NCI-H774 (cell line): ENCODE measurements at regions not wholly inside any gene's neighbourhood (a gene's known extent, or its start where the extent isn't known, plus 50 kb on each side); places are given as distances from the start of the nearest gene placed in this dataset.

Experiments
- DNase-seq: peaks from one replicate; lab custom pipeline; 2025; lab: John Stamatoyannopoulos, UW

- no peak for DNase-seq
Observed at GRCh38 chr9:107914151-107914550, 424.6 kb upstream of the KLF4 start.

DNA sequence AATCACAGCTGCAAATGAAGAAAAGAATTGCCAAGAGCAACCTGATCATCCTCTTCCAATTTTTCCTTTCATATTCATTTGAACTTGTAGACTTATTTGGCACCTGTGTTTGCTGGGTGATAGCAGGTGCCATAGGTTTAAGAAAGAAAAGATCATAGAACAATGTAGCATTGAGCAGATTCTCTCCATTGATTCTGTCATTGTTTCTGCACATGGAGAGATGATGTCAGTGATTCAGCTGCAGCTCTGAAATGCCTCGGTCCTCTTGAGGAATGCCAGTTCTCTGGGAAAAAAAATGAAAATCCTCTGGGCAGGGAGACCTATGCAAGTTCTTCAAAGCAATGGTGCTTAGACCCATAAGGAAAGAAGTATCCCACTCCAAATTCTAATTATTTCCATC is 418.1 kb upstream of the KLF4 start:
- no peak for DNase-seq

GRCh38 chr9:107907255-107907654 is 417.7 kb upstream of the KLF4 start:
- DNase-seq: no peak

GRCh38 chr9:107906074-107906473 is 416.5 kb upstream of the KLF4 start:
- no peak for DNase-seq

DNA sequence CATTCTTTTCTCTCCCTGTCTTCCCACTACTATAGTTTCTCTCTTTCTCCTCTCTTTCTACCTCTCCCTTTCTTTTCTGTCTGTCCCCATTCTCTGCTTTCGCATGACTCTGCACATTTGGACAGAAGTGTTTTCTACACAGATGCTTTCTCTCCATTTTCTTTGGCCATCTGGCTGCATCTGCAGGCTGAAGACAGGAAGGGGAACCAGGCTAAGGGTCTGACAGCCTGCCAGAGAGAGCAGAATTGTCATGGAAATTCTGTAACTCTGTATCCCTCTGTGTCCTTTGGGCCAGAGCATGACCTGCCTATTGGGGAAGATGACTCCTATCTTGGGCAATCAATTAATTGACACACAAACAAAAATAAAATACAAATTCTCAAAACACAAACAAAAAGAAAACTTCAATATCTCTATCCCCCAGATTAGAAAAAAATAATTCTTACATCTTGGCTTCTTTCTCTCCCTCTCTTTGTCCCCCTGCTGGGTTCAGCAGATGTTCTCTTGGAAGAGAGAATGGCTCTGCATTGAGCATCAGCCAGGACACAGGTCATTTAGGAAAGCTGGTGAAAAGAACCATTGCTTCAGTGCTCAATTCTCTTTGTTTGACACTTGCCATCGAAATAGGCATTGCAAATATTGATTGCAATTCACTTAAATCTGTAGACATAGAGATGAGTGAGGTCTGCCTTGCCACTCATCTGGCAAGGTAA is 415.9 kb upstream of the KLF4 start:
- DNase-seq: no peak

GRCh38 chr9:107899961-107900330 is 410.4 kb upstream of the KLF4 start:
- no peak for DNase-seq

- DNase-seq: no peak
Observed at GRCh38 chr9:107898761-107899160, 409.2 kb upstream of the KLF4 start.

DNA sequence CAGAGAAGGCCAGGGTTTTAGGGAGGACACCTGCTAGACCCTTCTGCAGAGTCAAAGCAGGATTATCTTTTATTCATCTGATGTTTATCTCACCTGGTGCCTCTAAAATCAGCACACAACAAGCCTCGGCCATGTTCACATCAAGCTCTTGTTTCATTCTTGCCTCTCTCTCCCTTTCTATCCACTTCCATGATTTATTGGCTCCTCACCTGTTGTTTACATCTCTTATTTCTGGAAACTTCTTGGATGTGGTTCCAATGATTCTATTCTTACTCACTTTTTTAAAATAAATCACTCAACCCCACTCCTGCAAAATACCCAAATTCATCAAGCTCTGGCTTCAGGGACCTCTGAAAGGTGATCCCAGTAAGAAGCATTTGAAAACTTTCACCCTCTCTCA is 407.0 kb upstream of the KLF4 start:
- no peak for DNase-seq

DNA sequence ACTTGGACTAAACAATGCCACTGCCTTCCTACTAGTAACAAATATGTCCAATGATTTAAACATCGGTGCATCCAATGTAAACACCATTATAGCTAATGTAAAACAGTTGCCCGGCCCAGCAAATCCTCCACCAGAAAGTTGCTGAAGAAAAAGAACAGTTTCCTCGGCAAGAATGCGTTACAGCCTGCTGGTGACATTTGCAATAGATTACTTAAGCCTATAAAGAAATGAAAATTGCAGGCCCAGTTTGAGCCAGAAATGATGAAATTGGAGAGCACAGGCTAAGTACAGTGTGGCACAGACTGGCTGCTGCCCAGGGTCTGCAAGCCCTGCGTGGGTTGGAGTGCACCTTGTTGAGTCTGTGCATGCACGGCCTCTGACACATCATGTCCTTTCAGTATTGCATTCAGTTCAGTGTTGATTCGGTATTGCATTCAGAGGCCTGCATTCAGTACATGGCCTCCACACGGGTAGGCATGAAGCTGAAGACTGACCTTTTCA is 406.0 kb upstream of the KLF4 start:
- DNase-seq: no peak

DNA sequence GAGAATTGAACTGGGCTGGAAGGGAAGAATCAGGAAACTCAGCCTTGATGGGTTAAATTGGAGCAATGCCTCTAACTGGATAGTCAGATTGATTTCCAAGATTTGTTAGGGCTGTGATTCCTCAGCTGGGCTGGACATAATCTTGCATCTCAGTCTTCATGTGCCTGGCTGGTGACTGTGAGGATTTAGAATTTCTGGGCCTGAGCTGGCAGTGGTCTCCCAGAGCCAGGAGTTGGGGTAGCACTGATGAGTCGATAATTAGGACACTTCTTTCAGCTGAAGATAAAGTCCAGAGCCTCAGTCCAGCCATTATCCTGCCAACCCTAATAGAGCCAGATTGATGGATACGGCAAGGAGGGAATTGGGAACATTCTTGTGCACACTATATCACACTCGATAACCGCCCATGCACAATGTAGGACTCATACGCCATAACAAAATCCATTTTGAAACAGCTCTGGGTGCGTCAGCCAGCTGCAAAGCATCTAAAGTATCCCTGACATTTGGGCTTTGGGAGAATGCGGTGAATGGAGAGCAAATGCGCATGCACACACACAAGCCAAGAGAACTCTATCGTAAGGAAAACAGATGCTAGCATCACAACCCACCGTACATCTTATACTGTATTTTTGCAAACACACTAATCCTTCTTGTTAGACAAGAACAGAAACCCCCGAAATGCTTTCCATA is 405.1 kb upstream of the KLF4 start:
- no peak for DNase-seq

GRCh38 chr9:107890921-107891465 is 401.4 kb upstream of the KLF4 start:
- no peak for DNase-seq

DNA sequence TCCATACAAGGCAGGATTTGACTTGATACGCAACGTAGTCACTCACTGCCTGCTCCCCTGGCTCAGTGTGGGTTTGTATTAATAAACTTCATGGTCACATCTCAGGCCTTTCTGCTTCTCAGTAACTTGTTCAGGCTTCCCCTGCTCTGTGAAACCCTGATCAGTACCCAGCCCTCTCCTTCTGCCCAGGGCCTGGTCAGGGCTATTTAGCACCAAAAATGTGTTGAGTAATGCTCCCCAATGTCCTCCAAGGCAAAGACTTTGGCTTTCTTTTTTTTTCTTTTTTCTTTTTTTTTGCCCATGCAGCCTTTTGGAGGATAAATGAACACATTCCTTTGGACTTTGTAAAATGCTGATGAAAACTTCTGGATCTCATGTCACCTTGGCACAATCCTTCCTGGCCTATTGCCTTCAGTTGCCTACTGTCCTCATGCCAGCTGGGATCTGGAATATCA is 399.2 kb upstream of the KLF4 start:
- DNase-seq: no peak

DNA sequence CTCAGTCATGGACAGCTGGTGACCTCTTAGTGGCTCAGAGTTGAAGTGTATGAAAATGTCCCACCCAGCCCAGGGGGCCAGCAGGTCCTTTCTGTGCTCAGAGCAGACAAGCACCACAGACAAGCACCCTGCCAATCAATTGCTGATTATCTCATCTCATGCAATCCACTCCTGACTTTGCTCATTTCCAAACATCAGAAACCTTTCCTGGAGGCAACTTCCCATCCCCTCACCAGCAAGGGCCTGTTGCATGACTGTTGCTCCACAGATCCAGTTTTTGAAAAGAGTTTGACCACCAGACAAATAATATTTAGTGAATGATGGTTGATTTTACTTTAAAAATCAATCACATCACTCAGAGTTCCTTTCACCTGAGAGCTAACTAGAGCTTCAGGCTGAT is 397.3 kb upstream of the KLF4 start:
- no peak for DNase-seq

DNA sequence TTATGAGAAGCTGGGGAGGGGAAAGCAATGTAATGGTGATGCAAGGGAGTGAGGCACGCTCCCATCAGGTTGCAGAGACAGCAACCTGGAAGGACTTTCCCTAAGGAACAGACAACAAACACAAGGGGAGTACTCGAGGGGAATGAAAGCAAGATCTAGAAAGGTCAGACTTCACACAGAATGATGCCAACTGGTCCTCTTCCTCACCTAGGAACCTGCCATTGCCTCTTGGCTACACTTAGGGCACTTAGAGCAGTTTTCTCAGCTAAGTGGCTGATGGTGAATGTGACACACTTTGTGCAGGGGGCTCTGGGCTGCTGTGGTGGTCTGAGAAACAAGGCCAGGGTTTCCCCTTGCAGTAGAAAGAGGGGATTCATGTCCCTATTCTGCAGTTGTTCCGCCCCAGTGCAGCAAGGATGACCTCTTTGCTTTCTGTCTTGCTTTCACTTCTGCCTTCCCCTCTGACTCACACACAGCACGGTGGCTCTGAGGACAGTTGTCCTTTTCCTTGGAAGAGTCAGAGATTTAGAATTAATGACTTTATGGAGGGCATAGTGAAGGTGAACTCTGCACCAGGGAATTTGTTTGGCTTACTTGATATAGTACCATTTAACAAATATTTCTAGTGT is 394.0 kb upstream of the KLF4 start:
- DNase-seq: no peak

DNA sequence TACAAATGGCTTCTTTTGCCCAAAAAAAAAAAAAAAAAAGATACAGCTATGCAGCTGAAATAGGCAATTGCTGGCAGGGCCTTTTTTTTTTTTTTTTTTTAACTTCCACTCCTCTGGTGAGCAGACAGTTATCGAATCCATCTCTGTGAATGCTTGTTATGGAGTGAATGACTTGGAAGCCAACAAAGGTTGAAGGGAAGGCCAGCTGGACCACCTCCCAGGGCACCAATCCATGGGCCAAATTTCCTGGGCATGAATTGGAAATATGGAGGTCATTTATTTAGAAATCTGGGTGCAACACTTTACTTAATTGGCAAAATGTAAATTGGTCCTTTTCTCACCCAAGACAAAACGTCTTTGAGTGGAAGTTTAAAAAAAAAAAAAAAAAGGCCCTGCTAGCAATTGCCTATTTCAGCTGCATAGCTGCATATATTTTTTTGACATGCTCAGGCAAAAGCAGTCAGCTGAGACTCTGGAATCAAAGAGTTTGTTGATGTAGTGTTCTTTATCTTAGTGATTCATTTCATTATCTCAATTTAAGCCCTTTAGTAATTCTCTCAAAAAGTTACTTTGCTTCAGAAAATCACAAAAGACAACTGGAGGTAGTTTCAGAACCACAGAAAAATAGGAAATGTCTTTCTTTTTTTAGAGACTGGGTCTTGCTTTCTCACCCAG is 392.2 kb upstream of the KLF4 start:
- DNase-seq: no peak

DNA sequence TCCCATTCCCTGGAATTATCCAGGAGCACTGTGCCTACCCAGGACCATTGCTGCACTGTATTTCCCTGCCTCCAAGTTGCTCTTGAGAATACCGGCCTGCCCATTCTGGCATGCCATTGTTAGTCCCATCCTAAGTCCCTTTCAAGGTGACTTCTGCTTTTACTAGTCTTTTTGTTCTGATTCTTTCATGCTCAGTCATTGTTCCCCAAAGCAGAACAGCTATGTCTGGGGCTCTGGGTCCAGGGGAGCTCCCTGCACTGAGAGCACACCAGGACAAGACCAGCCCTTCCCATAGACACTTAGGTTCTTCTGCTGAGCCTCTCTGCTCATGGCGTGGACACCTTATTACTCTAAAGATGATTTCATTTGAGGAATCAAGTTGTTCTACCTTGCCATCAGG is 388.9 kb upstream of the KLF4 start:
- no peak for DNase-seq

DNA sequence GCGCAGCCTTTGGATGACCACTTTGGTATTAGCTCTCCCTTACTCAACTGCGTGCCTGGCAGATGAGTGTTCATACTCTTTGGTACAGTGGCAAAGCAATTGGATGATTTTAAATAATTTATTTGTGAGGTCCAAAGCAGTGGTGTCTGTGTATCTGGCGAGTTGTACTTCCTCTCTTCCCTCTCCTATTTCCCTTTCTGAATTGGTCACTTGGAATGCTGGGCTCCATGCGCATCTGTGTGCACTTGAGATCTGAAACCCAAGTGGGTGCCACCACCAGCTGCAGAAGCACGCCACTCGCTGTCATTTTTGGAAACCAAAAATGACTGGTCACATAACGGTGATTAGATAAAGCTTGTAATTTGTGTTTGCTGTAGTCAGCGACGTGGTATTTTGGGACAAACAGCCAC is 386.0 kb upstream of the KLF4 start:
- DNase-seq: no peak

DNA sequence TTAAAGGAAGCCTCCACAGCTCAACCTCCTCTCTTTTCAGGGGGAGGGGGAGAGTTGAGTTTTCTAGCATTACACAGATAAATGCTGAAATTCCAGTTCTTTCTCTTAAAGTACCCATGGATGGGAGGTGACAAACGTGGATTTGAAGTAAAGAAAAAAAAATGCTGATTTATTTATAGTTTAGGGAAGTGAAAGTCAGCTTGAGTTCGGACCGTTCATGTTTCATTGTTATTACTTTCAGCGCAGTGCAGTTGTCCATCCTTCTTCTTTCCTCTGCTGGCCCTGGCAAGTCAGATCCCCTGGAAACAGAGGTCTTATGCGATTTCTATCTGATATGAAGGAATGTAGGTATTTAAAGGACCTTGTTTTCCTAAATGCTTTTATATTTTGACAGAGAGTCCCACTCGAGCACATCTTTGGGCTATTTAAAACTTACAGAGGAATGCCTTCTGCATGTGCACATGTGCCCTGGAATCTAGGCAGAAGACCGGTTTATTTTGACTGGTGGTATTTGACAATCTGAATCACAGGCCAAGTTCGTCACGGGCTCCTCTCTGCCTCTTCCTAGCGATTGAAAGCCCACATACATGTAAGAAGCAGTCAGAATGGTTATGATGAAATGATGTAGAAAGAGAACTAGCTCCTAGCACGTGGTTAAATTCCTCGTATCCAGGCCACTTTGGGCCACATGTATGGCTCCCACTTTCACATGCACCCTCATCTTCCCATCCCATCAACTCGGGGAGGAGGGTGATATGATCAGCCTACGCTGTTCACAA is 385.2 kb upstream of the KLF4 start:
- DNase-seq: no peak

- no peak for DNase-seq
Observed at GRCh38 chr9:107874137-107874536, 384.6 kb upstream of the KLF4 start.

DNA sequence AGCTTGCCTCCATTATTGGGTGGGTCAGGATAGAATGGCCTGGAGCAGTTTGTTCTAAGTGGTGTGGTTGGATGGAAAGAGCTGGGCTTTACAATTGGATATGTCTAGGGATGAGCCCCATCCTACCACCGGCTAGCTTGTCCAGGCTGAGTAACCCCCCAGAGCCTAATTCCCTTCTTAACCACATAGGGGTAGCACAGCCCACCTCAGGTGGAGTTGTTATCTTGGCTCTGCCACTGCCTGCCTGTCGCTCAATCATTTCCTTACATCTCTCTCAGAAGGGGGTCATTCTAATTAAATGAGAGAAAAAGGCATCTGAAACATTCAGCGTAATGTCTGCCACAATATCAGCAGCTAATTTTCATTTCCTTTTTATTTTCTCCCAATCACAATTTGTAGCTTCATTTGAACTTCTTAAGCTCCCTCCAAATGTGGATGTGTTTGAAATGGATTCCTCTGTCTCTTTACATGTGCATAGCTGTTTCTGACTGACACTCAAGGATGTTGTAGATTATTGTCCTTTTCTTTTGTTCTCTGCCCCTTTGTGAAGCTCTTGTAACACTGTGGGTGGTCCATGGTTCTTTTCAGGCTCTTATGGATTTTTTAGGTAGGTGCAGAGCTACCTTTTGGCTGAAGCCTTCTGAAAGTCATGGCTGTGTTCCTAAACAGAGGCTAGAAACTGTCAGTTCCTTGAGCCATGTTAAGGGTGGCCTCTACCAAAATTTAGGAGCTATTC is 383.1 kb upstream of the KLF4 start:
- no peak for DNase-seq
